ENCODE measurements at regions not wholly inside any gene's neighbourhood (a gene's known extent, or its start where the extent isn't known, plus 50 kb on each side); places are given as distances from the start of the nearest gene placed in this dataset.

DNA sequence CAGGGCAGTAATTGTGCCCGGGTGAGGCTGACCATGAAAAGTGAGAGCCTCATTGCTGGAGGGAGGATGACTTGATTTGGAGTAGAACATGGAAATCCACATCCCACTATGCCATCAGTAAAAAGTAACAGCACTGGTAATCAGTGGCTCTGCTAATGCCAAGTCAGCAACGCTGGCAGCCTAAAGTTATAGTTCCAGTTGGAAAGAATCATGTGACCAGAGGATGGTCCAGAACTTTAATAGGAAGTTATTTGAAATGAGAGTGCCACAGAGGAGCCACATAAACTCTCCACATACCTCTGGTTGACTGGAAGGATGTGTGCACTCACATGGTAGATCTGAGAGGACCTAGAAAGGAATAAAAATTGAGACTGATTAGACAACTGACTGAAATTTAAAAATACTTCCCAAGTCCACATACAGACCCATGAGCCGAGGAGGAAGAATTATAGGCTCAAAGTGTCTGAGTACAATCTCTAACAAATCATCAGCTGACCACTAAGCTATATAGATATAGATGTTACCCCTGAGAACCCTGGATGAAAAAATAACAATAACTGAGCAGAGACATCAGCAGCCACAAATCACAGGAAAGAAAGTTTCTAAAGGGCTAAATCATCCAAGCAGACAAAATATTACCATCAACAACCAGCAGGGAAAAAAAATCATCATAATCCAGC is 346.8 kb downstream of the STK39 start:
- intact Hi-C loops (cut with DNase I; ENCODE audit: low total_unique reads): no loop called here
- no peak for DNase-seq (ENCODE audit: low spot score in 2 of 2)
- 82 to 84% methylated on average over 3 of the region's 3 CpGs for WGBS, 2 donors

DNA sequence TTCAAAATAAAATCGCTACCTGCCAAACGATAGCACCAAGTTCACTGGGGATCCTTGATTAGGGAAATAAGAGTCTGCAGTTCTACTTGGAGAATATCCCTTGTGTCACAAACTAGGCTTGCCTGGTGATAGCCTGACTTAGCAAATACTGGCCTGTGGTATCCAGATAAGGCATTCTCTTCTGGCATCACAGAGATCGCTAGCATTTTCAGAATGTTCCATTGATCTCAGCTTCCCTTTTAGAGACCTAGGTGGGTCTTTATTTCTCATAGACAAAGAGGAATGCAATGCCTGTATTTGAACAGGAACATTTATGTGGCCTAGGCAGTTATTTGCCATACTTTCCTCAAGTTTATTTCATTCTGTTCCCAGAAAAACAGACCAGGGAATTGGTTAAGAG is 349.1 kb downstream of the STK39 start:
- no peak overlapping the region for H3K4me3 ChIP-seq (ENCODE audit: low read depth, poor library complexity, severe bottlenecking)
- 89 to 92% methylated on average over 3 of the region's 3 CpGs for WGBS, 2 donors
- no peak for DNase-seq (ENCODE audit: low spot score in 2 of 2)
- intact Hi-C loops (cut with DNase I; ENCODE audit: low total_unique reads): no loop called here
- no peak for TF ChIP-seq POLR2A (IDR thresholded peaks at IDR 0.05)
- TF ChIP-seq, protein P1, sequence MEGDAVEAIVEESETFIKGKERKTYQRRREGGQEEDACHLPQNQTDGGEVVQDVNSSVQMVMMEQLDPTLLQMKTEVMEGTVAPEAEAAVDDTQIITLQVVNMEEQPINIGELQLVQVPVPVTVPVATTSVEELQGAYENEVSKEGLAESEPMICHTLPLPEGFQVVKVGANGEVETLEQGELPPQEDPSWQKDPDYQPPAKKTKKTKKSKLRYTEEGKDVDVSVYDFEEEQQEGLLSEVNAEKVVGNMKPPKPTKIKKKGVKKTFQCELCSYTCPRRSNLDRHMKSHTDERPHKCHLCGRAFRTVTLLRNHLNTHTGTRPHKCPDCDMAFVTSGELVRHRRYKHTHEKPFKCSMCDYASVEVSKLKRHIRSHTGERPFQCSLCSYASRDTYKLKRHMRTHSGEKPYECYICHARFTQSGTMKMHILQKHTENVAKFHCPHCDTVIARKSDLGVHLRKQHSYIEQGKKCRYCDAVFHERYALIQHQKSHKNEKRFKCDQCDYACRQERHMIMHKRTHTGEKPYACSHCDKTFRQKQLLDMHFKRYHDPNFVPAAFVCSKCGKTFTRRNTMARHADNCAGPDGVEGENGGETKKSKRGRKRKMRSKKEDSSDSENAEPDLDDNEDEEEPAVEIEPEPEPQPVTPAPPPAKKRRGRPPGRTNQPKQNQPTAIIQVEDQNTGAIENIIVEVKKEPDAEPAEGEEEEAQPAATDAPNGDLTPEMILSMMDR (IDR thresholded peaks at IDR 0.05): no peak

More for the DNA sequence above, 346.8 kb downstream of the STK39 start:
- TF ChIP-seq, protein P1 (IDR thresholded peaks at IDR 0.05): no peak
- no peak for TF ChIP-seq POLR2A (IDR thresholded peaks at IDR 0.05)
- no peak overlapping the region for H3K4me3 ChIP-seq (ENCODE audit: low read depth, poor library complexity, severe bottlenecking)

DNA sequence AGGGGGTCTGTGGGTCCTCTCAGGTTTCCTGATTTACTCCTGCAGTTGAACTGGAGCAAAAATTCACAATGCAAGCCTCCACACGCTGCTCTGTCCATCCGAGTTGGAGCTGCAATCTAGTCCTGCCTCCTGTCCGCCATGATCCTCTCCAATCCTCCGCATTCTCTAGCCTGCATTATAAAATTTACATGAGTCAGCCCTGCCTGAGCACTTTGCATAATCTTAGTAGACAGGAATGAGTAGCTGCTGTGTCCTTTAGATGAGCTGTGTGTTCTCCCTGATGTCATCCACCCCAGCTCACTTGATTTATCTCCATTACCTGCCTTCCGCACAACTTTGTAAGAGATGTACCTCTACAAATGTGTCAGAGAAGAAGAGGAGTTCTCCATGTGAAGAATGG is 355.6 kb downstream of the STK39 start:
- TF ChIP-seq, protein P1 (IDR thresholded peaks at IDR 0.05): no peak
- TF ChIP-seq POLR2A (IDR thresholded peaks at IDR 0.05): no peak
- intact Hi-C loops (cut with DNase I; ENCODE audit: low total_unique reads): no loop called here
- no peak overlapping the region for H3K4me3 ChIP-seq (ENCODE audit: low read depth, poor library complexity, severe bottlenecking)
- no peak for DNase-seq (ENCODE audit: low spot score in 2 of 2)
- WGBS, 2 donors: 80 to 87% methylated on average over 5 of the region's 5 CpGs

DNA sequence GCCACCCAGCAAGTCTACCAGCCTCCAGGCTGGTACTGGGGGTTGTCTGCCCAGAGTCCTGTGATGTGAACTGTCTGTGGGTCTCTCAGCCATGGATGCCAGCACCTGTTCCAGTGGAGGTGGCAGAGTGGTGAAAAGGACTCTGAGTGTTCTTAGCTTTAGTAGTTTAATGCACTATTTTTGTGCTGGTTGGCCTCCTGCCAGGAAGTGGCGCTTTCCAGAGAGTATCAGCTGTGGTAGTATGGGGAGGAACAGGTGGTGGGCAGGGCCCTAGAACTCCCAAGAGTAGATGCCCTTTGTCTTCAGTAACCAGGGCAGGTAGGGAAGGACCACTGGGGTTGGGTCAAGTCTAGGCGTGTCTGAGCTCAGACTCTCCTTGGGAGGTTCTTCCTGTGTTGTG is 356.7 kb downstream of the STK39 start:
- DNase-seq (ENCODE audit: low spot score in 2 of 2): no peak
- H3K4me3 ChIP-seq (ENCODE audit: low read depth, poor library complexity, severe bottlenecking): no peak overlapping the region
- no peak for TF ChIP-seq POLR2A (IDR thresholded peaks at IDR 0.05)
- intact Hi-C loops (cut with DNase I; ENCODE audit: low total_unique reads): no loop called here
- WGBS, 2 donors: 86 to 87% methylated on average over 2 of the region's 2 CpGs

DNA sequence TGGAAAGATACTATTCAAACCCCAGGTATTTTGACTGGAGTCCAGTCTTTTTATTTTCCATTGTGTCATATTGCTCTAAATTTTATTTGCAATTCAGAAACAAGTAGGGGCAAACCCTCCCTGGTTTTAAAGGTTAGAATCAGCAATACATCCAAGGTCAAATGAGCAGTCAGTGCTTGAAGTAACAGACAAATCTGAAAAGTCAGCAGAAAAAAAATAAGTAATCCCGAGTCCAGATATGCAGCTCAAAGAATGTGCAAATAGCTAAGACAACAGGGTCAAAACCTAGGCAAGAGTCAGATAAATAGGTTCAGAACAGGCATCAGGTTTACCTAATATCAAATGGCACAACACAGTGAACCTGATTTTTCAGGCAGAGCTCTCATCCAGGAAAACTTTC is 367.0 kb downstream of the STK39 start:
- intact Hi-C loops (cut with DNase I; ENCODE audit: low total_unique reads): no loop called here
- no peak overlapping the region for H3K4me3 ChIP-seq (ENCODE audit: low read depth, poor library complexity, severe bottlenecking)
- DNase-seq (ENCODE audit: low spot score in 2 of 2): no peak
- no peak for TF ChIP-seq POLR2A (IDR thresholded peaks at IDR 0.05)
- TF ChIP-seq, protein P1 (IDR thresholded peaks at IDR 0.05): no peak
- 77 to 81% methylated on average over 1 of the region's 1 CpG for WGBS, 2 donors

DNA sequence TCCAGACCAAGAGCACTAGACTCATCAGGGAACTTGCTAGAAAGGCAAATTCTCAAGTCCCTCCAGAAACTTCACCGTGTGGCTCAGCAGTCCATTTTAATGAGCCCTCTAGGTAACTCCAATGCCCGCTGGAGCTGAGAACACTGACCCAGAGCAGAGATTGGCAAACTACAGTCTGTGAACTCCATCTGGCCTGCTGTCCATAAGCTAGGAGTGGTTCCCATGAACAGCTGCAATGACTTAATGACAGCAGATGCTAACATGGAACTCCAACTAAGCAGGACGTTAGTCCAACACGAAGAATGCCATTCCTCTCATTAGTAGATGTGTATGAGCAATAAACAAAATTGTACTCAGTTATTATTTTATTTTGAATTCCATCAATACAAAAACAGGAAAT is 371.9 kb downstream of the STK39 start:
- intact Hi-C loops (cut with DNase I; ENCODE audit: low total_unique reads): no loop called here
- no peak for DNase-seq (ENCODE audit: low spot score in 2 of 2)
- WGBS, 2 donors: 70 to 75% methylated on average over 4 of the region's 4 CpGs
- no peak overlapping the region for H3K4me3 ChIP-seq (ENCODE audit: low read depth, poor library complexity, severe bottlenecking)
- TF ChIP-seq POLR2A (IDR thresholded peaks at IDR 0.05): no peak

DNA sequence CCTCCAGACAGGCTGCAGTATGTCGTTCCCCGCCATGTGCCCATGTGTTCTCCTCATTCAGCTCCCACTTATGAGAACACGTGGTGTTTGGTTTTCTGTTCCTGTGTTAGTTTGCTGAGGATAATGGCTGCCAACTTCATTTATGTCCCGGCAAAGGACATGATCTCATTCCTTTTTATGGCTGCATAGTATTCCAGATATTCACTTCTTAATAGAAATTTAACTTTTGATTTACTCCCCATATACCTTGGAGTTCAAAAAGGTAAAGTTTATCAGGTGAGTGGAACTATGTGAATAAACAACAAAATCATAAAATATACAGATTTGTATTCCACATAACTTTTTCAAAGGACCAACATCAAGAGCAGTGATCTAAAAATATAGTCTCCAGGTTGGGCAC is 372.6 kb downstream of the STK39 start:
- no peak overlapping the region for H3K4me3 ChIP-seq (ENCODE audit: low read depth, poor library complexity, severe bottlenecking)
- intact Hi-C loops (cut with DNase I; ENCODE audit: low total_unique reads): no loop called here
- no peak for DNase-seq (ENCODE audit: low spot score in 2 of 2)
- no peak for TF ChIP-seq POLR2A (IDR thresholded peaks at IDR 0.05)
- TF ChIP-seq, protein P1 (IDR thresholded peaks at IDR 0.05): no peak
- WGBS, 2 donors: 88 to 92% methylated on average over 4 of the region's 4 CpGs

Data from lower leg skin (tissue), 4 donors.